GM12891 (cell line): ENCODE measurements at regions not wholly inside any gene's neighbourhood (a gene's known extent, or its start where the extent isn't known, plus 50 kb on each side); places are given as distances from the start of the nearest gene placed in this dataset.

Experiments
- DNase-seq: peaks from one replicate; pipeline ENCODE4 v3.0.0; 2011; ENCODE audit warnings: low spot score; ENCODE audit not compliant: insufficient read length
- FAIRE-seq: peaks from 2 replicates; lab custom pipeline; 2011; peaks lifted over from hg19 to GRCh38; lab: Jason Lieb, UNC
- PAX5 ChIP-seq: IDR thresholded peaks from 2 replicates; pipeline ENCODE4 v1.6.1; 2011; ENCODE audit warnings: low read length, moderate library complexity, mild to moderate bottlenecking; ENCODE audit not compliant: insufficient read depth, severe bottlenecking
- POLR2A ChIP-seq: IDR thresholded peaks from 2 replicates; pipeline ENCODE4 v1.6.1; 2011; ENCODE audit warnings: low read depth, low read length, control low read depth
- POLR2AphosphoS5 ChIP-seq: IDR thresholded peaks from 2 replicates; pipeline ENCODE4 v1.6.1; 2011; ENCODE audit warnings: low read depth, low read length, control low read depth
- POU2F2 ChIP-seq: IDR thresholded peaks from 2 replicates; pipeline ENCODE4 v1.6.1; 2011; ENCODE audit warnings: low read depth, mild to moderate bottlenecking, control low read depth, low read length, moderate library complexity
- SPI1 ChIP-seq: IDR thresholded peaks from 2 replicates; pipeline ENCODE4 v1.6.1; 2011; ENCODE audit warnings: low read depth, low read length, control low read depth
- TAF1 ChIP-seq: IDR thresholded peaks from 2 replicates; pipeline ENCODE4 v1.6.1; 2011; ENCODE audit warnings: low read depth, low read length, control low read depth

DNA sequence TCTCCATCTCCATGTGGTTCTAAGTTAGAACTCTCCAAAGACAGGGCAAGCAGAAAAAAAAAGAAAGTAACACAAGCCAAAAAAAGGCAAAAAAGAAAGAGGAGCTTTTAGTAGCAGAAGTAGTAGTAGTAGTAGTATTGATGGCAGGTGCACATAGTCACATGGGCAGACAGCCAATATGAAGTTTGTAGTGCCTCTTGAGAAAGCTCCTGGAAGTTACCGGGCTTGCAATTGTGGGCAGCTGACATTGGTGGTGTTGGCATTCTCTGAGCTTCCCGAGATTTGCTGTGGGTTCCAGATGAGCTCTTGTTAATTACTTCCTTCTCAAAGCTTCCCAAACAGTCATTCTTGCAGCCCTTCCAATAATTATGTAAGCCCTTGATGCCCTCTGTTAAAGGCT, 1128.5 kb downstream of the TYW1 start:
- FAIRE-seq (no peak), DNase-seq (no peak)
- TF ChIP-seq POLR2A (no peak), POLR2AphosphoS5 (no peak), SPI1 (no peak), POU2F2 (no peak), TAF1 (no peak), PAX5 (no peak)

DNA sequence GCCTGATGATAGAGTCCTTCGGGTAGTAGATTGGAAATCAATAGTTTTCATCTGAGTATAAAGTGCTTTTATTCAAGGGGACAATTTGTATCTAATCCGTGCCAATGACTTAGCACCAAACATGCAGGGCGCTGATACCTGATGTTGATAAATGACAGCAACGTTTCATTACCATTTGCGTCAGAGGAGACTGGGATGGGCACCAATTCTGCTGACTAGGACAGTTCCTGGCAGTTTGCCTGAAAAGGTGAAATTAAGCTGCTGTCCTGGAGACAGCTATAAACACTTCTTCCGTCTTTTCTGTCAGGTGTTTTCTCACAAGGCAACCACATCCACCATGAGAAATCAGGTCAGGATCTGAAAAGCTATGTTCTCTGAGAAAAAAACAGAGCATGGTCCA, 1136.4 kb downstream of the TYW1 start:
- FAIRE-seq: no peak
- TF ChIP-seq POU2F2 (no peak), POLR2A (no peak), POLR2AphosphoS5 (no peak), PAX5 (no peak), SPI1 (no peak)
- DNase-seq: no peak

DNA sequence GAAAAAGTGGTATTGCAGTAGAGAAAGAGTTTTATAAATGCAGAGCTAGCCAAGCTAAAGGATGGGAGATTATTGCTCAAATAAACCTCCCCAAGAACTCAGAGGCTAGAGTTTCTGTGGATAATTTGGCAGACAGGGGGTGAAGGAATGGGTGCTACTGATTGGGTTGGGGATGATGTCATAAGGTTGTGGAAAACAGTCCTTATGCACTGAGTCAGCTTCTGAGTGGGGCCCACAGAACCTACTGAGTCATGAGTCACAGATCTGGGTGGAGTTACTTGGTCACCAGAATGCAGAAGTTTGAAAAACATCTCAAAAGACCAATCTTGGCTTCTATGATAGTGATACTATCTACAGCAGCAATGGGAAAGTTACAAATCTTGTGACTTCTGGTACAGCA, 1146.7 kb downstream of the TYW1 start:
- FAIRE-seq (no peak), DNase-seq (no peak)
- TF ChIP-seq PAX5: no peak

DNA sequence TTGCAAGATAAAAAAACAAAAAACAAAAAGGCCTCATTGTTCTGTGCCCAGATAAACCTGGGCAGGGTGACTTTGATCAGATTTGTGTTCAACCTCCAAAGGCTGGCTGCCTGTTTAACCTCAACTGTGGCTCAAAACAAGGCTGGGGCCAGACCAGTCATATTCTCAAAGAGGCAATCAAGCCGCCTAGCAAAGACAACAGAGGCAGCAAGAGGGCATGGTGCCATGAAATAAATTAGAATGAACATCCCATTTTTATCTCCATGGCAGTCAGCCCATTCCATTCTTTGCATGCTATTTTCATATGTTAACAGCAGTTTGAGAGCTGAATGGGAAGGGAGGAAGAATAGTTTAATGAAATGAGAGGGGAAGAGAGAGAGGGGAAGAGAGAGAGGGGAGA, 1150.3 kb downstream of the TYW1 start:
- DNase-seq (no peak), FAIRE-seq (no peak)
- no peak for TF ChIP-seq POLR2A
- no peak for TF ChIP-seq PAX5
- TF ChIP-seq POU2F2: no peak

DNA sequence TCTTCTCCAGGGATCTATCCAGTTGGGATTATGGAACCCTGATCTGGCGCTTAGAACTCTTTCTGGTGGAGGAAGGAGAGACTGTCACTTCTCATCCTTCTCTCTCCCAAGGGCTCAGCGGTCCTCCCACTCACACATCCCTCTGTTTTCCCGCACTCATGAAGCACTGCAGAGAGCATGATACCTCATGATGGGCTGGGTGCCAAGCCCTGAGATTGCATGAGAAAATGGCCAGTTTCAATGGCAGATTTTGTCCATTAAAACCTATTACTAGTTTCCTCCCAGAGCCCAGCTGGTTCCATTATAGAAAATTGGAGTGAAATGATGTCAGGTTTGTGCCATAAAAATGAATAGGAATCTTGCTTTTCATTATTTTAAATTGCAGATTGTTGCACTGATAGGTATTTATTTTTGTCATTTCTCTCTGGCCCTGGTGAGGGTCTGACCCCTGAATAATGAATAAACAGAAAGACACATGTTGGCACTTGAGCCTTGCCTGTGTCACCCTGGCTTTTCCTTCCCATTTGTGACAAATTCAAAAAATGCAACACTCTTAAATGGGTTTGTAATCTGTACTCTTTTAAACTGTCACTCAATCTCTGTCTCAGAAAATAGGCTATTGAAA, 1151.1 kb downstream of the TYW1 start:
- DNase-seq: no peak
- no peak for TF ChIP-seq POLR2A
- TF ChIP-seq PAX5: no peak
- TF ChIP-seq TAF1: no peak
- TF ChIP-seq SPI1: no peak
- no peak for TF ChIP-seq POLR2AphosphoS5
- TF ChIP-seq POU2F2: no peak
- FAIRE-seq: no peak

DNA sequence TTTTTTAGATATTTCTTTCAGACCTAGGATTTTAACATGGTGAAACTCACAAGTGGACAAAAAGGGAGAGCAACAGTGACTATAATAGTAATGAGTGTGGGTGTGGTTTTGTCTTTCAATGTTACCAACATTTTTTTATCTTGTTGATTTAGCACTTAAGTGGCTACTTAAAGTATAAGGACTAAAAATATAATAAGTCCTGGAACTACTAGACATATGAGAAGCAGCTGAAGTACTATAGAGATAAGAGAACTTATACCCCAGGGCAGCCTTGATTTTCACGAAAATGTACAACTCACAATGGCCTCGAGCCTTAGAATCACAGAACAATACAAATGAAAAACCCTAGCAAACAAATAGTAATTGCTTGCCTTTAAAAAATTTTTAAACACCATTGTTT, 1151.8 kb downstream of the TYW1 start:
- TF ChIP-seq POLR2AphosphoS5 (no peak), POU2F2 (no peak), SPI1 (no peak), PAX5 (no peak), TAF1 (no peak), POLR2A (no peak)
- DNase-seq: no peak
- no peak for FAIRE-seq

DNA sequence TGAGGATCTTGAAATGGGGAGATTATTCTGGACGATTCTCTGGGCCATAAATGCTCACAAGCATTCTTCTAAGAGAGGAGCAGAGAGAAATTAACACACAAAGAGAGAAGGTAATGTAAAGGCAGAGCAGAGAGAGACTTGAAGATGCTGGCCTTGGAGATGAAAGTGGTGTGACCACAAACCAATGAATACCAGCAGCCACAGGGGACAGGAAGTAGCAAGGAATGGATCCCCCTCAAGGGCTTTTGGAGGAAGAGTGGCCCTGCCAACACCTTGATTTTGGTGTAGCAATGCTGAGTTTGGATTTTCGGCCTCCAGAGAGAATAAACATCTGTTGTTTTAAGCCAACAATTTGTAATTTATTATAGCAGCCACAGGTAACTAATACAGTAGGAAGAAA, 1155.6 kb downstream of the TYW1 start:
- FAIRE-seq (no peak), DNase-seq (no peak)
- TF ChIP-seq TAF1 (no peak), POLR2A (no peak), POU2F2 (no peak)

DNA sequence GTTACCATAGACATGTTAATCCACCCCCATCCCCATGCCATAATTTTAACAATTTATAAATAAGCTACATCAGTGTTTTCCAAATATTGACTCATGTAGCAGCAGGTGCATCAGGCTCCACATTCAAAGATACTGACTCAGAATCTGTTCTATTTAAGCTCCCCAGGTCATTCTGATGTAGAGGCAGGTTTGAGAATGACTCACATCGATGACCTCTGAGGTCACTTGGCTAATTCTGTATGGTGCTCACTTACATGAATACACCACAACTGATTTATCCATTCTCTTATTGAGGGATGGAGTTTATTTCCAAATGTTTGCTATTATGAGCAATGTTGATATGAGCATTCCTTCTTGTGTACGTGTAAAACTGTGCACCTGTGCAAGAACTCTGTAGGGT, 1159.0 kb downstream of the TYW1 start:
- no peak for FAIRE-seq
- TF ChIP-seq TAF1: no peak
- TF ChIP-seq POLR2AphosphoS5: no peak
- TF ChIP-seq PAX5: no peak
- TF ChIP-seq SPI1: no peak
- TF ChIP-seq POLR2A: no peak
- no peak for TF ChIP-seq POU2F2

DNA sequence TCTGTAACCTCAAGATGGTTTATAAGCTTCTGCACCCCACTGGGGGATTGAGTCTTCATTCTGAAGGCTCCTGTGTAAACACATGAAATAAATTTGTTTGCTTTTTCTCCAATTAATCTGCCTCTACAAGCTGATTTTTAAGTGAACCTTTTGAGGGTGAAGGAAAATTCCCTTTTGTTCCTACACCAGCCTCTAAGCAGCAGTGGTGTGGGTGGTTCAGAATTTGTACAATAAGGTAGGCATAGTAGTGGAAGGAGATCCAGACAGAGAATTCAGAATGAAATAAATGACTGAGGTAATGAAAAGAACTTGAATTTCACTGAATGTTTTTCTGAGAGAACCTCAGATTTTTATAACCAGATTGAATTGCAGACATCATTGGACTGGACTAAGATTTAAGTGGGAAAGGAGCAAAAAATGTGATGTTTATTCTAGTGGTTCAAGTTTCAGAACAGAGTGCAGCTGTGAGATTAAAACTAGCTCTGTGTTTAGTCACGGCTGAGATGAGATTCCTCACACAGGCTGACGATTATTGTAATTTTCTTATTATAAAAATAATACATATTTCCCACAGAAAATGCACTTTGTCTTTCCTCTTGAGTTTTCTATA, 1162.2 kb downstream of the TYW1 start:
- no peak for TF ChIP-seq POLR2AphosphoS5
- no peak for TF ChIP-seq POLR2A
- TF ChIP-seq PAX5: no peak
- TF ChIP-seq SPI1: no peak
- TF ChIP-seq TAF1: no peak
- TF ChIP-seq POU2F2: no peak
- no peak for FAIRE-seq
- no peak for DNase-seq

More for the DNA sequence above, 1159.0 kb downstream of the TYW1 start:
- DNase-seq: no peak

DNA sequence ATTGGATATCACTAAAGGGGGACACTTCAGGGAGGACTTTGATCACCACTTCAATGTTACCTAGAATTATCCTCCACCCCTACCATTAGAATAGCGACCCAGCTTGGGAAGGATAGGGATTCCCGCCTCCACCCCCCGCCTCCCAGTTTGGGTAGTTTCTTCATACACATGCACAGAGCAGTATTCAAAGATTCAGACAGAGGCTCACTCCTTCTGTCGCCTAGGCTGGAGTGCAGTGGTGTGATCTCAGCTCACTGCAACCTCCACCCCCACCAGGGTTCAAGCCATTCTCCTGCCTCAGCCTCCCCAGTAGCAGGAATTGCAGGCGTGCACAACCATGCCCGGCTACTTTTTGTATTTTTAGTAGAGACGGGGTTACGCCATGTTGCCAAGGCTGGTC, 1166.1 kb downstream of the TYW1 start:
- DNase-seq (no peak), FAIRE-seq (no peak)
- TF ChIP-seq SPI1: no peak
- TF ChIP-seq TAF1: no peak
- TF ChIP-seq POLR2A: no peak
- no peak for TF ChIP-seq PAX5
- no peak for TF ChIP-seq POLR2AphosphoS5
- no peak for TF ChIP-seq POU2F2
